Left lung (tissue), 4 donors: ENCODE measurements at regions not wholly inside any gene's neighbourhood (a gene's known extent, or its start where the extent isn't known, plus 50 kb on each side); places are given as distances from the start of the nearest gene placed in this dataset.
A peak's percentile ranks its signal among the peaks of the same experiment; 100 is the strongest.

ENCODE experiments used
- ATAC-seq: fragments of 200-7000 bp; cut with Tn5 transposase; one replicate; pipeline ENCODE4 v1.9.1; 2020; ENCODE audit warnings: moderate library complexity
- DNase-seq, 4 donors: peaks; one replicate each; pipeline ENCODE4 v3.0.0-alpha.2; 2013 to 2020
- H3K27ac ChIP-seq, 2 donors: fragments of 200-600 bp; sonication (generic) in 1 of 2; one replicate each; pipeline versions ENCODE4 v1.5.0 to v1.8.0; 2020 to 2021
- H3K27me3 ChIP-seq, 2 donors: fragments of 200-600 bp; sonication (generic) in 1 of 2; one replicate each; pipeline versions ENCODE4 v1.5.0 to v1.8.0; 2020 to 2021
- H3K36me3 ChIP-seq, 2 donors: fragments of 200-600 bp; sonication (generic) in 1 of 2; one replicate each; pipeline versions ENCODE4 v1.5.0 to v1.8.0; 2020 to 2021
- H3K4me1 ChIP-seq, 2 donors: fragments of 200-600 bp; one replicate each; pipeline ENCODE4 v1.8.0; 2021
- H3K4me3 ChIP-seq, 2 donors: fragments of 200-600 bp; sonication (generic) in 1 of 2; one replicate each; pipeline versions ENCODE4 v1.5.0 to v1.8.0; 2020 to 2021; ENCODE audit warnings: mild to moderate bottlenecking in 1 of 2
- H3K9me3 ChIP-seq, 2 donors: fragments of 200-600 bp; sonication (generic) in 1 of 2; one replicate each; pipeline versions ENCODE4 v1.5.0 to v1.8.0; 2020 to 2021
- intact Hi-C, 2 donors: fragments of 100-400 bp; cut with DNase I; formaldehyde crosslinking; loops; one replicate each; pipeline versions ENCODE4 v1.11.2 to v1.14.2; 2022
- TF ChIP-seq, protein P1 (sequence below), 2 donors: fragments of 200-600 bp; sonication (generic) in 1 of 2; IDR thresholded peaks; one replicate each; pipeline versions ENCODE4 v1.5.0 to v1.8.0; 2021; ENCODE audit warnings: antibody characterized with exemption in 2 of 2
- donor health status: DM: no; HTN: yes; CAD: no.
- donor health status: DM: no; HTN: no; CAD: no.

- TF ChIP-seq, protein P1, sequence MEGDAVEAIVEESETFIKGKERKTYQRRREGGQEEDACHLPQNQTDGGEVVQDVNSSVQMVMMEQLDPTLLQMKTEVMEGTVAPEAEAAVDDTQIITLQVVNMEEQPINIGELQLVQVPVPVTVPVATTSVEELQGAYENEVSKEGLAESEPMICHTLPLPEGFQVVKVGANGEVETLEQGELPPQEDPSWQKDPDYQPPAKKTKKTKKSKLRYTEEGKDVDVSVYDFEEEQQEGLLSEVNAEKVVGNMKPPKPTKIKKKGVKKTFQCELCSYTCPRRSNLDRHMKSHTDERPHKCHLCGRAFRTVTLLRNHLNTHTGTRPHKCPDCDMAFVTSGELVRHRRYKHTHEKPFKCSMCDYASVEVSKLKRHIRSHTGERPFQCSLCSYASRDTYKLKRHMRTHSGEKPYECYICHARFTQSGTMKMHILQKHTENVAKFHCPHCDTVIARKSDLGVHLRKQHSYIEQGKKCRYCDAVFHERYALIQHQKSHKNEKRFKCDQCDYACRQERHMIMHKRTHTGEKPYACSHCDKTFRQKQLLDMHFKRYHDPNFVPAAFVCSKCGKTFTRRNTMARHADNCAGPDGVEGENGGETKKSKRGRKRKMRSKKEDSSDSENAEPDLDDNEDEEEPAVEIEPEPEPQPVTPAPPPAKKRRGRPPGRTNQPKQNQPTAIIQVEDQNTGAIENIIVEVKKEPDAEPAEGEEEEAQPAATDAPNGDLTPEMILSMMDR (IDR thresholded peaks at IDR 0.05): no peak
- DNase-seq (no peak), ATAC-seq (no peak)
- no peaks in the 10 kb centered on the region for H3K36me3 ChIP-seq
- H3K9me3 ChIP-seq: no peaks in the 10 kb centered on the region
- H3K4me3 ChIP-seq: no peak overlapping the region
- H3K27me3 ChIP-seq: no peaks in the 10 kb centered on the region
- H3K27ac ChIP-seq: no peak overlapping the region
- no peaks in the 10 kb centered on the region for H3K4me1 ChIP-seq
- intact Hi-C loops: no loop called here
Observed at GRCh38 chr3:95627697-95628096, 1186.7 kb upstream of the EPHA6 start.

- TF ChIP-seq, protein P1 (IDR thresholded peaks at IDR 0.05): no peak
- H3K27ac ChIP-seq: no peak overlapping the region
- no peaks in the 10 kb centered on the region for H3K4me1 ChIP-seq
- H3K4me3 ChIP-seq: no peak overlapping the region
- intact Hi-C loops: no loop called here
- no peaks in the 10 kb centered on the region for H3K9me3 ChIP-seq
- no peak for ATAC-seq
- no peaks in the 10 kb centered on the region for H3K27me3 ChIP-seq
- DNase-seq: no peak
- H3K36me3 ChIP-seq: no peaks in the 10 kb centered on the region
Observed at GRCh38 chr3:95629802-95630201, 1184.6 kb upstream of the EPHA6 start.

DNA sequence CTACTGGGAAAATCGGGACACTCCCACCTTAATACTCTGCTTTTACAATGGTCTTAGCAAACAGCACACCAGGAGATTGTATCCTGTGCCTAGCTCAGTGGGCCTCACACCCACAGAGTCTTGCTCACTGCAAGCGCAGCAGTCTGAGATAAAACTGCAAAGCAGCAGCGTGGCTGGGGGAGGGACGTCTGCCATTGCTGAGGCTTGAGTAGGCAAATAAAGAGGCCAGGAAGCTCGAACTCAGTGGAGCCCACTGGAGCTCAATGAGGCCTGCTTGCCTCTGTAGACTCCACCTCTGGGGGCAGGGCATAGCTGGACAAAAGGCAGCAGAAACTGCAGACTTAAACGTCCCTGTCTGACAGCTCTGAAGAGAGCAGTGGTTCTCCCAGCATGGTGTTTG, 1169.1 kb upstream of the EPHA6 start:
- H3K36me3 ChIP-seq: no peaks in the 10 kb centered on the region
- TF ChIP-seq, protein P1 (IDR thresholded peaks at IDR 0.05): no peak
- H3K27ac ChIP-seq: no peak overlapping the region
- H3K4me3 ChIP-seq: no peak overlapping the region
- no peaks in the 10 kb centered on the region for H3K27me3 ChIP-seq
- ATAC-seq (no peak), DNase-seq (peak in 1 of 4 donors; percentile 21)
- H3K9me3 ChIP-seq: peaks cover 0 to 38% of the 10 kb centered on the region in 2 donors
- intact Hi-C loops: no loop called here
- H3K4me1 ChIP-seq: no peaks in the 10 kb centered on the region

DNA sequence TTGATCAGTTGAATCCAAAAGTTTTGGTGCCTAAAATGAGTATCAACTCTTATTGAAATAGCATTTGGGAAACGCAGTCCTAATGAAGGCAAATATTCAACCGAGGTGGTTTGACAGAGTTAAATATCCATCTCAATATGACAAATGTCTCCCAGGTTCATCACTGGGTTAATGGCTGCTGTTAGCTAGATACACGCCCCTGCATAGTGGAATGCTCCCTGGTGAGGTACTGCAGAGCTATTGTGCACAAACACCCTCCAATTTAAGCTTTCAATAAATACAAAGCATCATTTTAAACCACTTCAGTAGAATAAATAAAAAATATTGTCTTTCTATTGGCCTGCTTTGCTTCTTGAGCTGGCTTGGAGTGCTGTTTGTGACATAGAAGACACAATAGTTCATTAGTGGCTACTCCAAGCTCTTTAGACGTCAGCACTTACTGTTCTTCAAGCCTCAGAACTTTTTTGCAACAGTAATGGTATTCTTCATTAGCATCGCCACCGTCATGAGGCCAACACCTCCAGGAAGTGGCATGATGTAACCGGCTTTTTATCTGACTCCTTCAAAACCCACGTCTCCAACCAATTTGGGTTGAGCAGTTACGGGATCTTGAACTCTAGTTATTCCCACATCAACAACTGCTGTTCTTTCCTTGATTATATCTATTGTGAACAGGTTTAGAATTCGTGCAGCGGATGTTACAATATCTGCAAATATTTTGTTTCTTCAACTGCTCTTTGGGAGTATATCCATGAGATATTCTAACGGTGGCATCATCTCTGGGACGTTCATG, 1159.6 kb upstream of the EPHA6 start:
- Histone ChIP-seq H3K4me3 (no peak overlapping the region), H3K27ac (no peak overlapping the region), H3K36me3 (no peaks in the 10 kb centered on the region), H3K4me1 (no peaks in the 10 kb centered on the region), H3K9me3 (peaks cover 0 to 11% of the 10 kb centered on the region in 2 donors), H3K27me3 (no peaks in the 10 kb centered on the region)
- TF ChIP-seq, protein P1 (IDR thresholded peaks at IDR 0.05): no peak
- ATAC-seq (no peak), DNase-seq (no peak)
- intact Hi-C loops: no loop called here

DNA sequence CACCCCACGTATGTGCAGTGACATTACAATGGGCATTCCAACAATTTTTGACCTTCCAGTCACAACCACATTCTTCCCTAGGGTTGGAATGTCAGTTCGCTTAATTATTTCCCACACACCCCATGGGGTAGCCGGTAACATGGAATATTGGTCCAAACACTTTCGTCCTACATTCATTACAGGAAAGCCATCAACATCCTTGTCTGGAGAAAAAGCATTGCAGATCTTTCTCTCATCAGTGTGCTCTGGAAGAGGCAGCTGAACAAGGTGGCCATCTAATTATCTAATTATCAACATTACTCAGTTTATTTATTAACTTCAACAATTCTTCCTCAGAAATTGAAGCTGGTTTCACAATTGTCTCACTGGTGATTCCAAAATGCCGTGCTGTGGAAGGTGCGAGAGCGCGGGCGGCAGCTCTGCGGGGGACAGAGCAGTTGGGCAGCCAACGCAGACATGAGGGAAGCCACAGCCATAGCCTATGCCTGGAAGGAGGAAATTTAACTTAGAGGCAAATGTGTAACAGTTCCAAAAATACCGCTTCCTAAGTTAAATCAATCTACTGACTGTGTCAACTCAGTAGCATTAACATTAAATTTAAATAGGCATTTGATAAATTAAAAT, 1158.9 kb upstream of the EPHA6 start:
- no peaks in the 10 kb centered on the region for H3K36me3 ChIP-seq
- no peak overlapping the region for H3K4me3 ChIP-seq
- TF ChIP-seq, protein P1 (IDR thresholded peaks at IDR 0.05): no peak
- H3K27me3 ChIP-seq: no peaks in the 10 kb centered on the region
- intact Hi-C loops: no loop called here
- H3K4me1 ChIP-seq: no peaks in the 10 kb centered on the region
- peaks cover 0 to 11% of the 10 kb centered on the region in 2 donors for H3K9me3 ChIP-seq
- DNase-seq (no peak), ATAC-seq (no peak)
- no peak overlapping the region for H3K27ac ChIP-seq
